Jurkat, Clone E6-1 (cell line): ENCODE measurements at regions not wholly inside any gene's neighbourhood (a gene's known extent, or its start where the extent isn't known, plus 50 kb on each side); places are given as distances from the start of the nearest gene placed in this dataset.

Experiments
- DNase-seq: peaks from one replicate; pipeline ENCODE4 v3.0.0-alpha.2; 2011; ENCODE audit warnings: low read depth, low spot score
- H3K4me3 ChIP-seq: 2 replicates; pipeline ENCODE4 v1.5.1; 2011; ENCODE audit warnings: mild to moderate bottlenecking, low read length, control low read depth, moderate library complexity

GRCh38 chrX:39156051-39156450, 354.8 kb downstream of the MID1IP1 start:
- DNase-seq, result no peak
- H3K4me3 ChIP-seq, result no peak overlapping the region

DNA sequence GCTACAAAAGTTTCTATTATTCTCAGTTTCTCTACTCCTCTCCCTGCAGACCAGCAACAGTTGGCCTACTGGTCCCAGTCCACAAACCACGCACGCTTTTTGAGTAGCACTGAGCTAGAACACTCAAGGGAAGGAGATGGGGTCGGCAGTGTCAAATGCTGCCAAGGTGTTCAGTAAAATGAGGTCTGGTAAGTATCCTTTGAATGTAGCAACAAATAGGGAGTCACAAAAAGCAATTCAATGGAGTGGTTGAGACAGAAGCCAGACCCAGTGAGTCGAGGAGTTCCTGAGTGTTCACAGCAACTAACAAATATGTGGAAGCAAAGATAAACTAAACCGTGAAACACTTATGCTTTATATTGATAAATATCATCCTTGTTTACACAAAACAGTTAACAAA, 355.7 kb downstream of the MID1IP1 start:
- no peak overlapping the region for H3K4me3 ChIP-seq
- DNase-seq, result no peak

DNA sequence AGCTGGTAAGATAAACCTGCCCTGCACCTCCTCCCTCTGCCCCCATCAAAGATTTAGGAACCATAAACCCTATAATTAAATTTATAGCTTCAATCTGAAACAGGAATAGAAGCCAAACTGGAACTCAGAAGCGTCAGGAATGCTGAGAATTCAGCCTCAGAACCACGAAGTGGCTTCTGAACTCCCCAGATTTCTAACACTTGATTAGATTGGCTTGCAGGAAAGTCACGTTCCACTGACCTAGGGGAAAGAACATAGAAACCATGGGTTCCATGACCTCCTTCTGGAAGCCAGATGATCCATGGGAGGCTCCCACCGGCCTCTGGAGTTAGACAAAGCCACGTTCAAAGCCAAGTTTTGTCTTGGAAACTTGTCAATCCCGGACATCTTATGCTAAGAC, 356.5 kb downstream of the MID1IP1 start:
- no peak overlapping the region for H3K4me3 ChIP-seq
- DNase-seq, result no peak

GRCh38 chrX:39158801-39159657, 357.8 kb downstream of the MID1IP1 start:
- H3K4me3 ChIP-seq, result no peak overlapping the region
- no peak for DNase-seq

DNA sequence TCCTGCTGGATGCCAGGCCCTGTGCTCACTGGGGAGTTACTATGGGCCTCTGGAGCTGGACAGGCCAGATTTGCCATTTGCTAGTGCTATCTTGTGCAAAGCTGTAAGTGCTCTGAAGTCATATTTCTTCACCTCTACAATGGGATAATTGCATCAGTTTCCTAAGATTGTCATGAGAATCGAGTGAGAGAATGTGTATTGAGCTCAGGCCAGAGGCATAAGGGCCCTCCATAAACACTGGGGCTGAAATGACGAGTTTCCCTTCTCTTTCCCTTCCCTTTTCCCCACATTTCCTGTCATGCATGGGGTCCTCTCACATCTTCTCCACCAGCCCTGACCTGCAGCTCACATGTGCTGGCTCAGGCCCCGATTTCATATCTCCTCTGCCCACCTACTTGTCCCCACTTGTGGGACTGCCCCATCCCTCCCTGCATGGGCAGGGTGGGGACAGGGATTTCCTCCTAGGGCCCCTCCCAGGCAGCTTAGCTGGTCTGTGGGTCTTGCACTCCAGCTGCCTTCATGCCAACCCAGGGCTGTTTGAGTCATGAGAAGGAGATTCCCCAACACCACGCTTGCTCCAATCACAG, 358.8 kb downstream of the MID1IP1 start:
- DNase-seq, result no peak
- no peak overlapping the region for H3K4me3 ChIP-seq

DNA sequence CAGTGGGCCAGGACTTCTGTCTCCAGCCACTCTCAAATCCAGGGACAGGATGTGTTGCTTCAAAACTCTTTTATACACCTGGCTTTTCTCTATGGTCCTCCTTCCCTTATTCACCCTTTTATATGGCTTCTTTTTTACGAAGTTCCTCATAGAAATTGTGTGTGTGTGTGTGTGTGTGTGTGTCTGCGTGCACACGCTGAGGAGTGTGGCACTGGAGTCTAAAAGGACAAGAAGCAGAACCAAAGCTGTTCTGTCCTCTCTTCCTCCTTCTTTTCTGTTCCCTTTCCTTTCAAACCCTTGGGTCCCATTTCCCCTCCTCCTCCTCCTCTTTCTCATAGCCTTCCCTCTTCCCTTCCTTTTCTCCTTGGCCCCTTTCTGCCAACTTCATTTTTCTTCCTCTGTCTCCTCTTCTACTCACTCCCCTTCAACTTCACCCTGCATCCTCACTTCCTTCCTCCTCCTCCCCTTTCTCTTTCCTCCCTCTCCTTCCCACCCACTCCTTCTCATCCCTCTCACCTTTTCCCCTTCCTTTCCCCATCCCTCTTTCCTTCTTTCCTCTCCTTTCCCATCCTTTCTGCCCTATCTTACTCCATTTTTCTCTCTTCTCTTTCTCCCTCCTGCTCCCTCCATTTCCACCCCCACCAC, 360.5 kb downstream of the MID1IP1 start:
- DNase-seq, result no peak
- no peak overlapping the region for H3K4me3 ChIP-seq

- DNase-seq, result no peak
- H3K4me3 ChIP-seq, result no peak overlapping the region
Measured at GRCh38 chrX:39162322-39162735, 361.1 kb downstream of the MID1IP1 start.

GRCh38 chrX:39163581-39164126, 362.4 kb downstream of the MID1IP1 start:
- H3K4me3 ChIP-seq, result no peak overlapping the region
- no peak for DNase-seq

DNA sequence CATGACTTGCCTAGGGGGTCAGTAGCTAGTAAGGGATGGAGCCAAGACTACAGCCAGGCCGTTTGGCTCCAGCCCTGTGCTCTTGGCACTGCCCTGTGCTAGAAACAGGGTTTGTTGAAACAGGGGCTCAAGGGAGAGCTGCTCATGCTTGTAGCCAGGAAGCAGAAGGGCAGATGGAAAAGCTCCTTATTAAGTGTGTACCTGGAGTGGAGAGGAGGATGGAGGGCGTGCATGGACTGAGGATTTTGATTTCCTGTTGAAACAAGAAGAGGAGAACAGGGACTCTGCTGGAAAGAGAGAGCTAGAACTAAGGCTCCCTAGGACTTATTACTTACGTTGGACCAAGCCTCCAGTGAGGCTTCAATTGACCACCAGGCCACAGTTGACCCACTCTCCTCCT, 363.0 kb downstream of the MID1IP1 start:
- H3K4me3 ChIP-seq, result no peak overlapping the region
- DNase-seq, result no peak

DNA sequence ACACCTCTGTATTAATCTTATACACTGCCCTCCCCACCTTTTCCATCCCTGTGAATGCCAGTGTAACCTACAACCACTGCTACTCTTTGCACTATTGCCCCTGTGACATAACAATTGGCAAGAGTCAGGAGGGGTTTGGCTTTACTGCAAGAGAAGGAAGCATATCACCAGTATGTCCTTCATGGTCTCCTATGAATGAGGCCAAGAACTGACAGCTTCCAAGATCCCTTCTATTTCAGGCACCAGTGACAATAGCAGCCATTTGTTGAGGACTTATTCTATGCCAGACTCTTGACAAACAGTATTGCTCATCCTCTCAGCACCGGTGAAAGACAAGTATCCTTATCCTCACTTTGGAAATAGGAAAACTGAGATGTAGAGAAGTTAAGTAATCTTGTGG, 363.9 kb downstream of the MID1IP1 start:
- no peak for DNase-seq
- no peak overlapping the region for H3K4me3 ChIP-seq

DNA sequence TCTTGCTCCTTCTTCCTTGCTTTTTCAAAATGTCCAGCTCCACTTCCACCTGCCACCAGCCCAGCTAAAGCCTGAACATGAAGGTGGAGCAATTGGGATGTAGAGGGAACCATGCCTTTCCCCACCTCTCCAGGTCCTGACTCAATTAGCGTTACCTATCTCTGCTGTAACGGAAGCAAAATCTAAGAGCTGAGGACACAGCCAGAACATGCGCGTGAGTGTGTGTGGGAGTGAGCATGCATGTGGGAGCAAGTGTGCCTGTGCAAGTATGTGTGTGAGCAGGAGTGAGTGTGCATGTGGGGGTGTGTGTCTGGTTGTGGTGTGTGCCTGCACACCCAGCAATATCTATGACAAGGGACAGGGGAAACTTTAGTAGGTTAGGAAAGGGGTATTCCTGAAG, 364.5 kb downstream of the MID1IP1 start:
- no peak overlapping the region for H3K4me3 ChIP-seq

GRCh38 chrX:39167791-39168190, 366.5 kb downstream of the MID1IP1 start:
- no peak for DNase-seq
- H3K4me3 ChIP-seq, result no peak overlapping the region

More for the DNA sequence above, 364.5 kb downstream of the MID1IP1 start:
- no peak for DNase-seq

GRCh38 chrX:39168609-39169008, 367.4 kb downstream of the MID1IP1 start:
- no peak for DNase-seq
- H3K4me3 ChIP-seq, result no peak overlapping the region

GRCh38 chrX:39169976-39170375, 368.7 kb downstream of the MID1IP1 start:
- H3K4me3 ChIP-seq, result no peak overlapping the region
- DNase-seq, result no peak

- no peak overlapping the region for H3K4me3 ChIP-seq
- DNase-seq, result no peak
Measured at GRCh38 chrX:39170464-39170863, 369.2 kb downstream of the MID1IP1 start.

- no peak for DNase-seq
Measured at GRCh38 chrX:39171686-39172085, 370.4 kb downstream of the MID1IP1 start.

DNA sequence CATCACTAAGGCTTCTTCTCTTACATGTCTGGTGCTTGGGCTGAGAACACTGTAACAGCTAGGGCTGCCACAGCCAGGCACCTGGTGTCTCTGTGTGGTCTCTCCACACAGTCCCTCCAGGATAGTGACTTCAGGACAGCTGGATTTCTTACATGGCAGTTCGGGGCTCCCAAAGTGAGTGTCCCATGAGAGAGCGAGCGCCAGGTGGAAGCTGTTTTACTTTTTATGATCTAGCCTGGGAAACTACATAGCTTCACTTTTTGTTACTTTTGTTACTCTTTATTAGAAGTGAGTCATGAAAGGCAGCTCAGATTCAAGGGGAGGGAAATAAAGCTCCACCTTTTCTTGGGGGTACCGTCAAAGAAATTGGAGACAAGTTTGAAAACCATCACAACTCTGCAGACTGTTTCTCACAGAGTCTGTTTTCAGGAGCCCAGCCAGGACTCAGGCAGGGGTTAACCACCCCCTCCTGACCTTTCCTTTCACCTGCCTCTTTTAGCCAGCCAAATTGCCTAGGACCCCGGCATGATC, 373.0 kb downstream of the MID1IP1 start:
- H3K4me3 ChIP-seq, result no peak overlapping the region
- DNase-seq, result no peak

More at GRCh38 chrX:39171686-39172085, 370.4 kb downstream of the MID1IP1 start:
- H3K4me3 ChIP-seq, result no peak overlapping the region

DNA sequence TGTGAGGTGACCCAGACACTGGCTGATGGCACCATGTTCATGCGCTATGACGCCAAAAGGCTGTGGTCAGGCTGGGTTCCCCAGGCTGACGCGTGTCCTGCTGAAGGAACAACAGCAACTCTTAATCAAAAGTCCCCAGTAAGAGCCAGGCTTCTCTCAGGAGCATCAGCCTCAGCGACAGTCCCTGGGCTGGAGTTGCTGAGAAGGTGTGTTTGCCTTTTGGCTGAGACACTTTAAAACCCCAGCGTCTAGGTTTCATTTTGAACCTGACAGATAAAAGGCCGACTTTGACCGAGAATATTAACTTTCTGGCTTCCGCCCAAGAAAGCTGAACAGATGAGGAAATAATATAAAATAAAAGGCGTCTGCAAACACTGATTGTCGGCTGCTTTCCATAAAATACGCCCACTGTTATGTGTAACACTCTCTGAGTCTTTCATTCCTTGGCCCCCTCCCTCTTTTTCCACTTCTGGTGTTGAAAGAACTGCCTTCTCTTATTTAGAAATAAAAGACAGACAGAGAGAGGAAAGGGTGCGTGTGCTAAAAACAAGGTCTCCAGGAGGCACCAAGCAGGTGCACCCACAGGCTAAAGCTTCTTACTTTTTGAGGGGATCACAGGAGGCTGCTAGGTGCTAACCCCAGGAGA, 373.6 kb downstream of the MID1IP1 start:
- no peak overlapping the region for H3K4me3 ChIP-seq
- DNase-seq, result peak; percentile 64

DNA sequence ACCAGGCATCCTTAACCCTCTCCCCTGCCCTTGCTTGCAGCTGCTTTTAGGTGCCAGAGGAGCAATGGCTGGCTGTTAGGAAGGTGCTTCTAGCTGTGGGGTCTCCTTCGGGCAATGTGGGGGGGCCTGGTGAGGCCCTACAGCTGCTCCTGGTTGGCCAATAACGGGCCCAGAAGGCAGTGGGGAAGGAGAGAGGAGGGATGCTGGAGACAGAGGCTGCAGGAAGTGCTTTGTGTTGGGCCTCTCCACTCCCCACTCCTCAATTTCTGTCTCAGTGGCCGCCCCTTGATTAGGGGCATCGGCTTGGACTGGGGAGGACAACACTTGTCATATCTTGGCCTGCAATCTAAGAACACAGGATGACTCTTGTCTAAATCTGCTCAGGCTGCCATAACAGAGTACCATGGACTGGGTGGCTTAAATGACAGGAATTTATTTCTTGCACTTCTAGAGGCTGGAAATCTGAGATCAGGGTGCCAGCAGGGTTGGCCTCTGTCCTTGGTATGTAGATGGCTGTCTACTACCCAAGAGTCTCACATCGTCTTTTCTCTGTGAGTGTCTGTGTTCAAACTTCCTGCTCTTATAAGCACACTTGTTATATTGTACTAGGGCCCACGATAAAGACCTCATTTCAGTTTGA, 374.3 kb downstream of the MID1IP1 start:
- no peak for DNase-seq
- H3K4me3 ChIP-seq, result no peak overlapping the region
